ENCODE measurements at regions not wholly inside any gene's neighbourhood (a gene's known extent, or its start where the extent isn't known, plus 50 kb on each side); places are given as distances from the start of the nearest gene placed in this dataset.

DNA sequence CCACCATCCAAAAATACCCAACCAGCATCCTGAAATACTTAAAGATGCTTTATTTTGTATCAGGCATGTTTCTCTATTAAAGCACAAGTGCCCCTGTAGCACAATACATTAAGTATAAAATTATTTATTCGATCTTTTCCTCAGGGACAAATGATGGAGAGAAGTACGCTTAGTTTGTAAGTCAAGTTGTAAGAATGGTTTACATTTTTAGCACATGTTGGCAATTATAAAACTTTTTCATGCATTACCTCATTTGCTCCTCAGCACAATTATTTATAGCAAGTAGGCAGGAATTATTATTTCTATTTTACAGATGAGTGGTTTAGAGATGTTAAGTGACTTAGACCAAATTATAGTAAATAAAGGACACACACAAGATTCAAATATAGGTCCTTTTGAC lies 232.6 kb upstream of the HTR2A start:
- DNase-seq (ENCODE audit: low read depth), result no peak
- no peak overlapping the region for H3K4me3 ChIP-seq (ENCODE audit: low read length)
- TF ChIP-seq, protein P1, sequence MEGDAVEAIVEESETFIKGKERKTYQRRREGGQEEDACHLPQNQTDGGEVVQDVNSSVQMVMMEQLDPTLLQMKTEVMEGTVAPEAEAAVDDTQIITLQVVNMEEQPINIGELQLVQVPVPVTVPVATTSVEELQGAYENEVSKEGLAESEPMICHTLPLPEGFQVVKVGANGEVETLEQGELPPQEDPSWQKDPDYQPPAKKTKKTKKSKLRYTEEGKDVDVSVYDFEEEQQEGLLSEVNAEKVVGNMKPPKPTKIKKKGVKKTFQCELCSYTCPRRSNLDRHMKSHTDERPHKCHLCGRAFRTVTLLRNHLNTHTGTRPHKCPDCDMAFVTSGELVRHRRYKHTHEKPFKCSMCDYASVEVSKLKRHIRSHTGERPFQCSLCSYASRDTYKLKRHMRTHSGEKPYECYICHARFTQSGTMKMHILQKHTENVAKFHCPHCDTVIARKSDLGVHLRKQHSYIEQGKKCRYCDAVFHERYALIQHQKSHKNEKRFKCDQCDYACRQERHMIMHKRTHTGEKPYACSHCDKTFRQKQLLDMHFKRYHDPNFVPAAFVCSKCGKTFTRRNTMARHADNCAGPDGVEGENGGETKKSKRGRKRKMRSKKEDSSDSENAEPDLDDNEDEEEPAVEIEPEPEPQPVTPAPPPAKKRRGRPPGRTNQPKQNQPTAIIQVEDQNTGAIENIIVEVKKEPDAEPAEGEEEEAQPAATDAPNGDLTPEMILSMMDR (conservative IDR thresholded peaks at IDR 0.05; ENCODE audit: low read depth, low read length), result no peak

DNA sequence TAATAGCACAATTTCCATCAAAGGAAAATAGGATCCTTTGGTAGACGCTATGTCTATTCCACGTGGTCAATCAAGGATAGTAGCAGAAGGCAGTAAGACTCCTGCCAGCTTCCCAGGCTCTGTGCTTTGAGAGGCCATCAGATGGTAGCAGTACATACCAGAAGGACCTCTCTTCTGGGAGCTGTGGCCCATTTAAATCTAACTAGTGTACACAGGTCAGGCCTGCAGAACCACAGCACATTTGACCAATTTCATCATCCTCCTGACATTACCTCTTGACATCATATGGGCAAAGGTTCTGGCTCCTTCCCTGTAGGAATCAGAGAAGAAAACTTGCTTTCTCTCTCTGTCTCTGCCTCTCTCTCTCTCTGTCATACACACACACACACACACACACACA lies 229.6 kb upstream of the HTR2A start:
- no peak for DNase-seq (ENCODE audit: low read depth)
- TF ChIP-seq, protein P1 (conservative IDR thresholded peaks at IDR 0.05; ENCODE audit: low read depth, low read length), result no peak
- no peak overlapping the region for H3K4me3 ChIP-seq (ENCODE audit: low read length)

GRCh38 chr13:47121092-47121763 lies 224.4 kb upstream of the HTR2A start:
- DNase-seq (ENCODE audit: low read depth), result no peak
- H3K4me3 ChIP-seq (ENCODE audit: low read length), result no peak overlapping the region
- TF ChIP-seq, protein P1 (conservative IDR thresholded peaks at IDR 0.05; ENCODE audit: low read depth, low read length), result no peak

- TF ChIP-seq, protein P1 (conservative IDR thresholded peaks at IDR 0.05; ENCODE audit: low read depth, low read length), result no peak
- H3K4me3 ChIP-seq (ENCODE audit: low read length), result no peak overlapping the region
- DNase-seq (ENCODE audit: low read depth), result no peak
Observed at GRCh38 chr13:47120282-47120681, 223.4 kb upstream of the HTR2A start.

GRCh38 chr13:47119575-47120235 lies 222.9 kb upstream of the HTR2A start:
- H3K4me3 ChIP-seq (ENCODE audit: low read length), result no peak overlapping the region
- TF ChIP-seq, protein P1 (conservative IDR thresholded peaks at IDR 0.05; ENCODE audit: low read depth, low read length), result no peak
- DNase-seq (ENCODE audit: low read depth), result no peak

- DNase-seq (ENCODE audit: low read depth), result no peak
- TF ChIP-seq, protein P1 (conservative IDR thresholded peaks at IDR 0.05; ENCODE audit: low read depth, low read length), result no peak
- no peak overlapping the region for H3K4me3 ChIP-seq (ENCODE audit: low read length)
Observed at GRCh38 chr13:47117268-47117667, 220.4 kb upstream of the HTR2A start.

DNA sequence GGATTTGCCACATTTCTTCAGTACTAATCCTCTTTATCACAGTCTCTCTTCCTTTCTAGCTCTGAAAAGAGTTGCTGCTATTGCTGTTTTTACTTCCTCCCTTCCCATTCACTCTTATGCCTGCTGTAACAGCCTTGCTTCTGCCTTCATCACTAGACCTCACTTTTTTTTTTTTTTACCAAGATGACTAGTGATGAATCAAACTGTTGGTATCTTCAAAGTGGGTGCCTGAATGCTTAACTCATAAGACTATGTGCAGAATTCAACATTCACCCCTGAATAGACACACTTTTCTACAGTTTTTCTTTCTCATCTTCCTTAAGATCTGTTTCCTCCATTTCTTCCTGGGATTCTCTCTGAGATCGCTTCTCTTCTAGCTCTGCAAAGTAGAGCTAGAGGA lies 217.2 kb upstream of the HTR2A start:
- TF ChIP-seq, protein P1 (conservative IDR thresholded peaks at IDR 0.05; ENCODE audit: low read depth, low read length), result no peak
- DNase-seq (ENCODE audit: low read depth), result no peak
- H3K4me3 ChIP-seq (ENCODE audit: low read length), result no peak overlapping the region
